ENCODE measurements at regions not wholly inside any gene's neighbourhood (a gene's known extent, or its start where the extent isn't known, plus 50 kb on each side); places are given as distances from the start of the nearest gene placed in this dataset.

GRCh38 chr6:14284969-14285590, 167.5 kb downstream of the CD83 start:
- H3K27me3 ChIP-seq (replicated peaks), result no peaks in the 10 kb centered on the region
- TF ChIP-seq CTCF (IDR thresholded peaks at IDR 0.05; ENCODE audit: low read depth, low read length, missing control alignments), result no peak
- H3K27ac ChIP-seq, result no peak overlapping the region
- H3K36me3 ChIP-seq (replicated peaks), result no peaks in the 10 kb centered on the region
- no peak for DNase-seq
- no peak overlapping the region for H3K4me3 ChIP-seq (ENCODE audit: low read depth, low read length)
- in situ Hi-C loops (cut with HindIII; ENCODE audit: low pct_ligation_motif_present, low sequenced_read_pairs), result no loop called here

GRCh38 chr6:14286144-14286543, 168.6 kb downstream of the CD83 start:
- TF ChIP-seq CTCF (IDR thresholded peaks at IDR 0.05; ENCODE audit: low read depth, low read length, missing control alignments), result no peak
- DNase-seq, result peak; percentile 91
- in situ Hi-C loops (cut with HindIII; ENCODE audit: low pct_ligation_motif_present, low sequenced_read_pairs), result no loop called here
- Histone ChIP-seq H3K27me3 (replicated peaks) (no peaks in the 10 kb centered on the region), H3K36me3 (replicated peaks) (no peaks in the 10 kb centered on the region), H3K4me3 (ENCODE audit: low read depth, low read length) (no peak overlapping the region), H3K27ac (peak overlapping the region; percentile 1)

GRCh38 chr6:14286634-14287428, 169.3 kb downstream of the CD83 start:
- no peak overlapping the region for H3K27ac ChIP-seq

GRCh38 chr6:14287707-14288106, 170.1 kb downstream of the CD83 start:
- H3K4me3 ChIP-seq (ENCODE audit: low read depth, low read length), result no peak overlapping the region
- no peak for DNase-seq
- no peak overlapping the region for H3K27ac ChIP-seq
- TF ChIP-seq CTCF (IDR thresholded peaks at IDR 0.05; ENCODE audit: low read depth, low read length, missing control alignments), result no peak
- no peaks in the 10 kb centered on the region for H3K27me3 ChIP-seq (replicated peaks)
- in situ Hi-C loops (cut with HindIII; ENCODE audit: low pct_ligation_motif_present, low sequenced_read_pairs), result no loop called here
- H3K36me3 ChIP-seq (replicated peaks), result no peaks in the 10 kb centered on the region

More at GRCh38 chr6:14286634-14287428, 169.3 kb downstream of the CD83 start:
- Histone ChIP-seq H3K4me3 (ENCODE audit: low read depth, low read length) (no peak overlapping the region), H3K27me3 (replicated peaks) (no peaks in the 10 kb centered on the region), H3K36me3 (replicated peaks) (no peaks in the 10 kb centered on the region)
- DNase-seq, result no peak
- in situ Hi-C loops (cut with HindIII; ENCODE audit: low pct_ligation_motif_present, low sequenced_read_pairs), result no loop called here
- no peak for TF ChIP-seq CTCF (IDR thresholded peaks at IDR 0.05; ENCODE audit: low read depth, low read length, missing control alignments)

- Histone ChIP-seq H3K4me3 (ENCODE audit: low read depth, low read length) (no peak overlapping the region), H3K27me3 (replicated peaks) (no peaks in the 10 kb centered on the region), H3K27ac (no peak overlapping the region), H3K36me3 (replicated peaks) (no peaks in the 10 kb centered on the region)
- in situ Hi-C loops (cut with HindIII; ENCODE audit: low pct_ligation_motif_present, low sequenced_read_pairs), result no loop called here
- no peak for TF ChIP-seq CTCF (IDR thresholded peaks at IDR 0.05; ENCODE audit: low read depth, low read length, missing control alignments)
- no peak for DNase-seq
Measured at GRCh38 chr6:14288910-14289309, 171.3 kb downstream of the CD83 start.
